Endothelial cell of umbilical vein (primary cell): ENCODE measurements at regions not wholly inside any gene's neighbourhood (a gene's known extent, or its start where the extent isn't known, plus 50 kb on each side); places are given as distances from the start of the nearest gene placed in this dataset.

Experiments used
- BruUV-seq: library from RNA; stranded (reverse); fragments of 400-500 nt; replicated peaks from 2 replicates; lab custom pipeline; 2021; lab: Mats Ljungman, UMichigan
- CTCF ChIA-PET: fragments of 300-600, 350-600 bp; sonication (Branson Sonifier 250); formaldehyde crosslinking; loops from one replicate; lab custom pipeline; 2021; ENCODE audit warnings: antibody characterized with exemption, inconsistent platforms; lab: Charles Lee
- POLR2A ChIA-PET: fragments of 300-600, 350-600 bp; sonication (Branson Sonifier 250); formaldehyde crosslinking; loops from one replicate; lab custom pipeline; 2021; ENCODE audit warnings: antibody characterized with exemption, inconsistent platforms; lab: Charles Lee
- DNase-seq: peaks from one replicate; pipeline ENCODE4 v3.0.0-alpha.2; 2011; ENCODE audit warnings: low read depth, low spot score
- FAIRE-seq: peaks from 2 replicates; lab custom pipeline; 2011; peaks lifted over from hg19 to GRCh38; lab: Jason Lieb, UNC
- H2AFZ ChIP-seq: 2 replicates; pipeline ENCODE4 v1.6.0; 2012; ENCODE audit warnings: low read depth, low read length, control low read depth, inconsistent platforms
- H3K27ac ChIP-seq: 2 replicates; pipeline ENCODE4 v1.5.1; 2011; ENCODE audit warnings: low read depth, mild to moderate bottlenecking, control low read depth, low read length, moderate library complexity; ENCODE audit not compliant: insufficient read depth
- H3K27me3 ChIP-seq, 2 experiments: 2 replicates each; pipeline versions ENCODE4 v1.6.0 to v1.6.1; 2011; ENCODE audit warnings: low read length in 2 of 2, mixed read lengths in 1 of 2; ENCODE audit not compliant: control insufficient read depth in 2 of 2, insufficient read depth in 2 of 2
- H3K36me3 ChIP-seq, 2 experiments: 2 replicates in 1 of 2; 3 replicates in 1 of 2; pipeline ENCODE4 v1.5.1; 2011; ENCODE audit warnings: low read length in 2 of 2, mild to moderate bottlenecking in 1 of 2, moderate library complexity in 1 of 2; ENCODE audit not compliant: control insufficient read depth in 2 of 2, insufficient read depth in 2 of 2; ENCODE audit errors: extremely low read depth in 1 of 2
- H3K4me1 ChIP-seq: 3 replicates; pipeline ENCODE4 v1.5.1; 2011; ENCODE audit warnings: mild to moderate bottlenecking, low read length; ENCODE audit not compliant: control insufficient read depth, insufficient read depth; ENCODE audit errors: extremely low read depth
- H3K4me2 ChIP-seq: 2 replicates; pipeline ENCODE4 v1.6.1; 2011; ENCODE audit warnings: low read length, control low read depth, mixed read lengths; ENCODE audit not compliant: insufficient read depth
- H3K4me3 ChIP-seq, 3 experiments: fragments of 200-600 bp in 1 of 3; sonication (generic), shearing (Covaris generic) in 1 of 3; replicated peaks in 1 of 3; 2 replicates each; pipeline ENCODE4 v1.5.1; 2011 to 2016; ENCODE audit warnings: control low read depth in 3 of 3, low read length in 3 of 3, mild to moderate bottlenecking in 2 of 3, inconsistent platforms in 1 of 3, low read depth in 1 of 3, moderate library complexity in 1 of 3; ENCODE audit not compliant: insufficient read depth in 1 of 3
- H3K79me2 ChIP-seq: 2 replicates; pipeline ENCODE4 v1.6.0; 2012; ENCODE audit warnings: low read length, inconsistent platforms; ENCODE audit not compliant: control insufficient read depth, insufficient read depth
- H3K9ac ChIP-seq: replicated peaks from 2 replicates; pipeline ENCODE3; 2011; ENCODE audit warnings: low read length, control low read depth; ENCODE audit not compliant: insufficient read depth; ENCODE audit errors: extremely low read depth
- H3K9me1 ChIP-seq: replicated peaks from 3 replicates; pipeline ENCODE4 v1.6.0; 2011; ENCODE audit warnings: mild to moderate bottlenecking, low read length; ENCODE audit not compliant: control insufficient read depth, insufficient read depth; ENCODE audit errors: extremely low read depth
- H3K9me3 ChIP-seq: replicated peaks from 2 replicates; pipeline ENCODE4 v1.5.1; 2012; ENCODE audit warnings: low read length, inconsistent platforms; ENCODE audit not compliant: control insufficient read depth, insufficient read depth
- H4K20me1 ChIP-seq: replicated peaks from 2 replicates; pipeline ENCODE3; 2011; ENCODE audit warnings: mild to moderate bottlenecking, low read length; ENCODE audit not compliant: control insufficient read depth, insufficient read depth; ENCODE audit errors: extremely low read depth
- CTCF ChIP-seq, 2 donors: IDR thresholded peaks; 1 replicate in 1 of 2; 2 replicates in 1 of 2; pipeline ENCODE4 v1.5.1; 2011; ENCODE audit warnings: low read length in 2 of 2, mild to moderate bottlenecking in 2 of 2, moderate library complexity in 2 of 2, control low read depth in 1 of 2, inconsistent platforms in 1 of 2, low read depth in 1 of 2; ENCODE audit not compliant: insufficient read depth in 1 of 2; ENCODE audit errors: extremely low read depth in 1 of 2
- EZH2 ChIP-seq: IDR thresholded peaks from 2 replicates; pipeline ENCODE4 v1.6.1; 2012; ENCODE audit warnings: borderline replicate concordance, low read depth, mild to moderate bottlenecking, moderate library complexity, low read length, inconsistent platforms; ENCODE audit not compliant: severe bottlenecking
- FOS ChIP-seq: IDR thresholded peaks from 2 replicates; pipeline ENCODE4 v1.6.1; 2011; ENCODE audit warnings: mild to moderate bottlenecking, low read length, moderate library complexity, borderline replicate concordance; ENCODE audit not compliant: insufficient read depth
- GATA2 ChIP-seq: IDR thresholded peaks from 2 replicates; pipeline ENCODE4 v1.7.0; 2011; ENCODE audit warnings: low read depth, mild to moderate bottlenecking, moderate library complexity, mixed read lengths, low read length; ENCODE audit not compliant: insufficient read length, insufficient read depth
- JUN ChIP-seq: IDR thresholded peaks from 2 replicates; pipeline ENCODE4 v1.6.1; 2011; ENCODE audit warnings: borderline replicate concordance, low read depth; ENCODE audit not compliant: insufficient read length, insufficient read depth
- POLR2A ChIP-seq: IDR thresholded peaks from 2 replicates; pipeline ENCODE4 v1.6.1; 2012; ENCODE audit warnings: low read depth, mild to moderate bottlenecking, control low read depth, low read length
- POLR2AphosphoS5 ChIP-seq: IDR thresholded peaks from 2 replicates; pipeline ENCODE4 v1.6.1; 2012; ENCODE audit warnings: low read depth, mild to moderate bottlenecking, control low read depth, low read length, moderate library complexity; ENCODE audit not compliant: insufficient read depth
- dilution Hi-C: fragments of 300-500 bp; cut with MboI; formaldehyde crosslinking; loops from one replicate; pipeline ENCODE4 v1.15.0; 2019; ENCODE audit warnings: low sequenced_read_pairs; ENCODE audit not compliant: extremely low pct_ligation_motif_present
- intact Hi-C: fragments of 100-400 bp; cut with micrococcal nuclease; formaldehyde crosslinking; loops from one replicate; pipeline ENCODE4 v1.10.0; 2022

DNA sequence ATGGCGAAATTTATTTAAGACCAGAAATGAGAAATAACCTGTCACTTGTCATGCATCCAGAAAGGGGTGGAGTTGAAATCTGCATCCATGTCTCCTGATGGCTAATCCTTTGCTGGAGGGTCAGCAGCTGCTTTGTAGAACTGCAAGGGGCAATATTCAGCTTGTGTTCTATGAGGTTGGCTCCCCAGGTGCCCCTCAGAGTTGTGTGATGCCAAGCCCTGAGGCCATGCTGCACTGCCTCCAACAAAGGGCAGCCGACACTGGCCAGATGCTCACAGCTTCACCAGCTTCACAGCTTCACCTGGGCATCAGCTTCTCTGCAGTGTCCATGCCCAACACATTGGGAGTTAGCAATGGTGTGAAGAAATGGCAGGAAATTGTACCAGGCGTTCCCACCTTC lies 64.0 kb upstream of the TMEM72 start:
- Histone ChIP-seq H3K9ac (no peak overlapping the region), H3K79me2 (no peaks in the 10 kb centered on the region), H3K27me3 (no peaks in the 10 kb centered on the region), H4K20me1 (no peaks in the 10 kb centered on the region), H3K9me3 (no peaks in the 10 kb centered on the region), H3K4me2 (no peak overlapping the region), H3K9me1 (no peaks in the 10 kb centered on the region), H3K4me1 (no peaks in the 10 kb centered on the region), H2AFZ (no peak overlapping the region), H3K27ac (no peak overlapping the region), H3K4me3 (no peak overlapping the region), H3K36me3 (no peaks in the 10 kb centered on the region)
- dilution Hi-C loops (no loop called here), intact Hi-C loops (no loop called here)
- DNase-seq: no peak
- ChIA-PET CTCF (no interaction called here), POLR2A (no interaction called here)
- FAIRE-seq: no peak
- no TSS peak for BruUV-seq
- TF ChIP-seq JUN (no peak), CTCF (IDR thresholded peaks at IDR 0.05; ENCODE audit: extremely low read depth in 1 of 2, insufficient read depth in 1 of 2, low read depth in 1 of 2, low read length in 2 of 2) (no peak)

GRCh38 chr10:44848211-44848610 lies 62.9 kb upstream of the TMEM72 start:
- H3K9me3 ChIP-seq: no peaks in the 10 kb centered on the region
- H3K9ac ChIP-seq: no peak overlapping the region
- H3K27me3 ChIP-seq: no peaks in the 10 kb centered on the region
- no peaks in the 10 kb centered on the region for H3K36me3 ChIP-seq
- no peak for DNase-seq
- no peak for TF ChIP-seq FOS
- TF ChIP-seq POLR2A: no peak
- no peak for TF ChIP-seq GATA2
- no peak for TF ChIP-seq EZH2
- TF ChIP-seq POLR2AphosphoS5: no peak
- no peaks in the 10 kb centered on the region for H3K79me2 ChIP-seq
- H4K20me1 ChIP-seq: no peaks in the 10 kb centered on the region
- H3K4me1 ChIP-seq: no peaks in the 10 kb centered on the region
- intact Hi-C loops (no loop called here), dilution Hi-C loops (no loop called here)
- no peaks in the 10 kb centered on the region for H3K9me1 ChIP-seq
- no peak overlapping the region for H2AFZ ChIP-seq
- no peak for FAIRE-seq
- POLR2A ChIA-PET: no interaction called here
- H3K27ac ChIP-seq: no peak overlapping the region
- H3K4me3 ChIP-seq: no peak overlapping the region
- CTCF ChIA-PET: interaction anchor here (1.5 kb wide), 1 partner anchor 10 kb away, joined by 5 read pairs; no protein-coding TSS in a partner anchor
- no peak overlapping the region for H3K4me2 ChIP-seq
- BruUV-seq: no TSS peak
